ENCODE measurements at regions not wholly inside any gene's neighbourhood (a gene's known extent, or its start where the extent isn't known, plus 50 kb on each side); places are given as distances from the start of the nearest gene placed in this dataset.
"Not testable (repeated sequence)": the region's sequence is repeated elsewhere in the genome, so short reads cannot be mapped to it uniquely, and the experiment has no call there.

GRCh38 chr6:117761610-117762009 is 86.3 kb downstream of the NUS1 start:
- no peak for TF ChIP-seq CTCF (IDR thresholded peaks at IDR 0.05; ENCODE audit: control insufficient read depth, insufficient read depth, low read depth, low read length, missing control alignments)
- no peak for DNase-seq (ENCODE audit: low read depth)

GRCh38 chr6:117771403-117771802 is 96.1 kb downstream of the NUS1 start:
- DNase-seq (ENCODE audit: low read depth) = no peak
- H3K4me3 ChIP-seq (ENCODE audit: control insufficient read depth, low read depth, low read length) = no peak overlapping the region
- TF ChIP-seq CTCF (IDR thresholded peaks at IDR 0.05; ENCODE audit: control insufficient read depth, insufficient read depth, low read depth, low read length, missing control alignments) = no peak

More at GRCh38 chr6:117761610-117762009, 86.3 kb downstream of the NUS1 start:
- H3K4me3 ChIP-seq (ENCODE audit: control insufficient read depth, low read depth, low read length) = no peak overlapping the region

GRCh38 chr6:117776441-117776840 is 101.2 kb downstream of the NUS1 start:
- H3K4me3 ChIP-seq (ENCODE audit: control insufficient read depth, low read depth, low read length) = no peak overlapping the region
- peak; percentile 34 for DNase-seq (ENCODE audit: low read depth)
- TF ChIP-seq CTCF (IDR thresholded peaks at IDR 0.05; ENCODE audit: control insufficient read depth, insufficient read depth, low read depth, low read length, missing control alignments) = peak; percentile 51

GRCh38 chr6:117781550-117781949 is 106.3 kb downstream of the NUS1 start:
- no peak for TF ChIP-seq CTCF (IDR thresholded peaks at IDR 0.05; ENCODE audit: control insufficient read depth, insufficient read depth, low read depth, low read length, missing control alignments)
- no peak overlapping the region for H3K4me3 ChIP-seq (ENCODE audit: control insufficient read depth, low read depth, low read length)
- no peak for DNase-seq (ENCODE audit: low read depth)

- DNase-seq (ENCODE audit: low read depth) = no peak
- TF ChIP-seq CTCF (IDR thresholded peaks at IDR 0.05; ENCODE audit: control insufficient read depth, insufficient read depth, low read depth, low read length, missing control alignments) = no peak
- no peak overlapping the region for H3K4me3 ChIP-seq (ENCODE audit: control insufficient read depth, low read depth, low read length)
These were observed 108.0 kb downstream of the NUS1 start for GRCh38 chr6:117783279-117783678.

GRCh38 chr6:117791012-117791411 is 115.7 kb downstream of the NUS1 start:
- no peak overlapping the region for H3K4me3 ChIP-seq (ENCODE audit: control insufficient read depth, low read depth, low read length)
- DNase-seq (ENCODE audit: low read depth) = no peak
- TF ChIP-seq CTCF (IDR thresholded peaks at IDR 0.05; ENCODE audit: control insufficient read depth, insufficient read depth, low read depth, low read length, missing control alignments) = no peak

GRCh38 chr6:117795234-117795633 is 111.8 kb upstream of the SLC35F1 start:
- H3K4me3 ChIP-seq (ENCODE audit: control insufficient read depth, low read depth, low read length) = no peak overlapping the region
- DNase-seq (ENCODE audit: low read depth) = no peak
- TF ChIP-seq CTCF (IDR thresholded peaks at IDR 0.05; ENCODE audit: control insufficient read depth, insufficient read depth, low read depth, low read length, missing control alignments) = no peak

GRCh38 chr6:117798819-117799218 is 108.2 kb upstream of the SLC35F1 start:
- H3K4me3 ChIP-seq (ENCODE audit: control insufficient read depth, low read depth, low read length); DNase-seq (ENCODE audit: low read depth): not testable (repeated sequence)
